ENCODE measurements at regions not wholly inside any gene's neighbourhood (a gene's known extent, or its start where the extent isn't known, plus 50 kb on each side); places are given as distances from the start of the nearest gene placed in this dataset.

- no peak for TF ChIP-seq GATA2 (IDR thresholded peaks at IDR 0.05; ENCODE audit: low read depth, low read length)
- TF ChIP-seq GATA3 (IDR thresholded peaks at IDR 0.05; ENCODE audit: low read depth, low read length), result no peak
Observed at GRCh38 chr7:42756841-42757240, 155.0 kb downstream of the C7orf25 start.

All from SH-SY5Y (cell line).